Lower leg skin (tissue), 4 donors: ENCODE measurements at regions not wholly inside any gene's neighbourhood (a gene's known extent, or its start where the extent isn't known, plus 50 kb on each side); places are given as distances from the start of the nearest gene placed in this dataset.

ENCODE experiments used
- DNase-seq, 2 donors: peaks; one replicate each; pipeline ENCODE4 v3.0.0-alpha.2; 2019; ENCODE audit warnings: low spot score in 2 of 2
- H3K4me3 ChIP-seq: fragments of 200-600 bp; sonication (generic); 2 replicates; pipeline ENCODE4 v1.5.1; 2017; ENCODE audit warnings: mild to moderate bottlenecking, low read depth; ENCODE audit not compliant: poor library complexity, severe bottlenecking
- POLR2A ChIP-seq, 2 donors: fragments of 450-650 bp; IDR thresholded peaks; one replicate each; pipeline ENCODE4 v1.6.1; 2016 to 2017; ENCODE audit warnings: antibody characterized with exemption in 2 of 2, mild to moderate bottlenecking in 1 of 2, moderate library complexity in 1 of 2
- WGBS, 2 donors: methylation state at CpG; one replicate each; pipeline ENCODE4 v1.1.5; 2018; 5-methylcytosine and 5-hydroxymethylcytosine counted together
- intact Hi-C: fragments of 100-400 bp; cut with DNase I; formaldehyde crosslinking; loops from one replicate; pipeline ENCODE4 v1.15.0; 2023; ENCODE audit warnings: low total_unique reads
- TF ChIP-seq, protein P1 (sequence below), 3 donors: fragments of 450-650 bp; IDR thresholded peaks; one replicate each; pipeline ENCODE4 v1.5.1; 2016; ENCODE audit warnings: antibody characterized with exemption in 3 of 3, mild to moderate bottlenecking in 3 of 3, moderate library complexity in 2 of 3

DNA sequence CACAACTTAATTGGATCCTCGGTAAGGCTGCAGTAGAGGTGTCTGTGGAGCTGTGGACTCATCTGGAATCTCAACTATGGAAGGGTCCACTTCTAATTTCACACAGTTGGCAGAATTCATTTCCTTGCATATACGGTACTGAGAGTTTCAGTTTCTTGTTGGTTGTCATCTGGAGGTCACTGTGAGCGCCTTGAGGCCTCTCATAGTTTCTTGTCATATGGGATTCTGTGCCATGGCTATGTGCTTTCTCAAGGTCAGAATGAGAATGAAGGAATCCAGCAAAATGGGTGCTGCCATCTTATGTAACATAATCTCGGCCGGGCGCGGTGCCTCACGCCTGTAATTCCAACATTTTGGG lies 298.2 kb downstream of the DOK5 start:
- intact Hi-C loops, result no loop called here
- H3K4me3 ChIP-seq, result no peak overlapping the region
- no peak for TF ChIP-seq POLR2A (IDR thresholded peaks at IDR 0.05)
- TF ChIP-seq, protein P1, sequence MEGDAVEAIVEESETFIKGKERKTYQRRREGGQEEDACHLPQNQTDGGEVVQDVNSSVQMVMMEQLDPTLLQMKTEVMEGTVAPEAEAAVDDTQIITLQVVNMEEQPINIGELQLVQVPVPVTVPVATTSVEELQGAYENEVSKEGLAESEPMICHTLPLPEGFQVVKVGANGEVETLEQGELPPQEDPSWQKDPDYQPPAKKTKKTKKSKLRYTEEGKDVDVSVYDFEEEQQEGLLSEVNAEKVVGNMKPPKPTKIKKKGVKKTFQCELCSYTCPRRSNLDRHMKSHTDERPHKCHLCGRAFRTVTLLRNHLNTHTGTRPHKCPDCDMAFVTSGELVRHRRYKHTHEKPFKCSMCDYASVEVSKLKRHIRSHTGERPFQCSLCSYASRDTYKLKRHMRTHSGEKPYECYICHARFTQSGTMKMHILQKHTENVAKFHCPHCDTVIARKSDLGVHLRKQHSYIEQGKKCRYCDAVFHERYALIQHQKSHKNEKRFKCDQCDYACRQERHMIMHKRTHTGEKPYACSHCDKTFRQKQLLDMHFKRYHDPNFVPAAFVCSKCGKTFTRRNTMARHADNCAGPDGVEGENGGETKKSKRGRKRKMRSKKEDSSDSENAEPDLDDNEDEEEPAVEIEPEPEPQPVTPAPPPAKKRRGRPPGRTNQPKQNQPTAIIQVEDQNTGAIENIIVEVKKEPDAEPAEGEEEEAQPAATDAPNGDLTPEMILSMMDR (IDR thresholded peaks at IDR 0.05), result no peak
- 73 to 91% methylated on average over 8 of the region's 8 CpGs for WGBS, 2 donors
- no peak for DNase-seq

DNA sequence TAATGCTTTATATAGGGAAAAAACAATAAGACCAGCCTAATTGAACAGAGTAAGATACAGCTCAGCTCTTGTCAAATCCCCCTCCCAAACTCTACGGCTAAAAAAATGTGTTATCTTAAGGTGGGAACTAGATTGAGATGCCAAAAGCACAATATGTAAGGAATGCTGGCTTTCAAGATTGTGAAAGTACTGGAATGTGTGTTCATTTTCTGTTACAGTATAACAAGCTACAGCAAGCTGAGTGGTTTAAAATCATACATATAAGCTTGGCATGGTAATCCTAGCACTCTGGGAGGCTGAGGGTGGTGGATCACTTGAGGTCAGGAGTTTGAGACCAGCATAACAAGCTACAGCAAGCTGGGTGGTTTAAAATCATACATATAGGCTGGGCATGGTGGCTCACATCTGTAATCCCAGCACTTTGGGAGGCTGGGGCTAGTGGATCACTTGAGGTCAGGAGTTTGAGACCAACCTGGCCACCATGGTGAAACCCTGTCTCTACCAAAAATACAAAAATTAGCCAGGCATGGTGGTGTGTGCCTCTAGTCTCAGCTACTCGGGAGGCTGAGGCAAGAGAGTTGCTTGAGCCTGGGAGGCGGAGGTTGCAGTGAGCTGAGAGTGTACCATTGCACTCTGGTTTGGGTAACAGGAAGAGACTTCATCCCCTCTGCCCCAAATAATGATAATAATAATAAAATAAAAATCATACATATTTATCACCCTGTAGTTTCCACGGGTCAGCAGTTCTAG lies 297.7 kb downstream of the DOK5 start:
- no peak for DNase-seq
- WGBS, 2 donors, result 68 to 70% methylated on average over 4 of the region's 4 CpGs
- intact Hi-C loops, result no loop called here
- no peak overlapping the region for H3K4me3 ChIP-seq
- TF ChIP-seq, protein P1 (IDR thresholded peaks at IDR 0.05), result no peak
- TF ChIP-seq POLR2A (IDR thresholded peaks at IDR 0.05), result no peak

DNA sequence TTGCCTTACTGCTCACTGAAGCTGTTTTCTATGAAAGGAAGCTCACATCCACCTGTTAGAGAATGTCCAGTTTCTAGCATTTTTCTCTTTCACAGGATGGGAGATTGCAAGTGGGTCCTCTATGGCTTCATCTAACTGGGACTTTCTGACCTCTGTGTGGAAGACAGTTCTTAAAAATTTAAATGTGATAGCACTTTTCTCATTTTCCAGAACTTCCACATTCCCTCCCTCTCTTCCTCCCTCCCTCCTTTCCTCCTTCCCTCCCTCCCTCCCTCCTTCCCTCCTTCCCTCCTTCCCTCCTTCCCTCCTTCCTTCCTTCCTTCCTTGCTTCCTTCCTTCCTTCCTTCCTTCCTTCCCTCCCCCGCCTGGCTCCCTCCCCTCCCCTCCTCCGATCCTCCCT lies 291.1 kb downstream of the DOK5 start:
- 88 to 90% methylated on average over 2 of the region's 2 CpGs for WGBS, 2 donors

DNA sequence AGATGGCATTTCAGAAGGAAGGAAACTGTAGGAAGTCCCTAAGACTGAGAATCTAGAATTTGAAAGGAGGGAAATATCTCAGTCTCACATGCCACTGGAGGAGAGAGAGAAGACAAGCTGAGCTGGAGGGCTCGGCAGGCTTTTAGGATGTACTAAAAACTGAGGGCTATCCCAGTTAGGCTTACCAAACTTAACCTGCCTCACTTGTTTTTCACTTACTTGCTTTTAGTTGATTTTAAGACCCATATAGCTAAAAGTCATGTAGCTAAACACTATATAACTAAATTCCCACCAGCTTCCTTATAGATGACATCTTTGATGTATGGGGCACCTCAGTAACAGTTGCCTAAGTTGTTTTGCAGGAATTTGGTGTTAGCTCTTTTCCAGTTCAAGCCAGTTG lies 288.0 kb downstream of the DOK5 start:
- no peak overlapping the region for H3K4me3 ChIP-seq
- intact Hi-C loops, result no loop called here
- TF ChIP-seq, protein P1 (IDR thresholded peaks at IDR 0.05), result no peak
- no peak for TF ChIP-seq POLR2A (IDR thresholded peaks at IDR 0.05)
- DNase-seq, result no peak
- WGBS, 2 donors, result 85 to 93% methylated on average over 1 of the region's 1 CpG

More for the DNA sequence above, 291.1 kb downstream of the DOK5 start:
- intact Hi-C loops, result no loop called here
- no peak overlapping the region for H3K4me3 ChIP-seq
- no peak for TF ChIP-seq POLR2A (IDR thresholded peaks at IDR 0.05)
- TF ChIP-seq, protein P1 (IDR thresholded peaks at IDR 0.05), result no peak
- DNase-seq, result no peak

DNA sequence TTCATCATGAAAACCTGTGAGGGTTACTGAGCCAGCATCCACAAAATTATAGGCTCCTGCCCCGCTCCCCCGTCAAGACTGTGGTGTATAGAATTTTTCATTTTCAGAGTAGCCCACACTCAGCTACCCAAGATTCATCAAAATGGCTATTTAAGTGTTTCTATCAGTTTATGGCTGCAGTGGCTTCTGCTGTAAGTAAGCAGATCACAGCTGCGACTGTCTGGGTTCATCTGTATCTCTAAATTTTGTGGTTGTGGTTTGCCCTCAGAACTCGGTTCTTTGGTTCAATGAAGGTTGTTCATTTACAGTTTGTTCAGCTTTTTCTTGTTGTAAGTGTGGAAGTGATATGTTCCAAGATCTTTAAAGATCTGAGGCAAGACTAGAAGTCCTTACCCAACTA lies 284.2 kb downstream of the DOK5 start:
- DNase-seq, result no peak
- TF ChIP-seq POLR2A (IDR thresholded peaks at IDR 0.05), result no peak
- TF ChIP-seq, protein P1 (IDR thresholded peaks at IDR 0.05), result no peak
- no peak overlapping the region for H3K4me3 ChIP-seq
- intact Hi-C loops, result no loop called here
- WGBS, 2 donors, result 84 to 85% methylated on average over 4 of the region's 4 CpGs

DNA sequence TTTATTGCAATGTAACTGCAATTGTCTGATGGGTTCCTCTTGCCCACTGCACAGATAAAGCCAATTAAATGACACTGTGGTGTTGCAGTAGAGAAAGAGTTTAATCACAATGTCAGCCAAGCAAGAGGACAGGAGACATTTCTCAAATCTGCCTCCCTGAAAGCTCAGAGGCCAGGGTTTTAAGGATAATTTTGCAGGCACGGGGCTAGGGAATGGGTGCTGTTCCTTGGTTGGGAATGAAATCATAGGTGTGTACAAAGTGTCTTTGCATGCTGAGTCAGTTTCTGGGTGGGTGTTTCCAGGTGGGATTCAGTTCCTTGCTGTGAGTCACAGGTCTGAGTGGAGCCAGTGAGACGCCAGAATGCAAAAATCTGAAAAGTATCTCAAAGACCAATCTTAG lies 271.4 kb downstream of the DOK5 start:
- no peak for DNase-seq
- H3K4me3 ChIP-seq, result no peak overlapping the region
- WGBS, 2 donors, result 67 to 83% methylated on average over 2 of the region's 2 CpGs
- intact Hi-C loops, result no loop called here
- no peak for TF ChIP-seq POLR2A (IDR thresholded peaks at IDR 0.05)
- TF ChIP-seq, protein P1 (IDR thresholded peaks at IDR 0.05), result no peak
